SK-N-SH (cell line): ENCODE measurements at regions not wholly inside any gene's neighbourhood (a gene's known extent, or its start where the extent isn't known, plus 50 kb on each side); places are given as distances from the start of the nearest gene placed in this dataset.
"Not testable (repeated sequence)": the region's sequence is repeated elsewhere in the genome, so short reads cannot be mapped to it uniquely, and the experiment has no call there.

Experiments
- CTCF ChIA-PET: fragments of 300-600, 350-600 bp; formaldehyde crosslinking; extraction: SDS; loops from one replicate; lab custom pipeline; 2021; lab: Yijun Ruan, JAX
- POLR2A ChIA-PET: fragments of 350-600 bp; sonication (Branson Sonifier 250); formaldehyde crosslinking; extraction: SDS; loops from one replicate; lab custom pipeline; 2020; ENCODE audit warnings: antibody characterized with exemption, inconsistent platforms; lab: Yijun Ruan, JAX
- DNase-seq: peaks from one replicate; pipeline ENCODE4 v3.0.0; 2012
- H2AFZ ChIP-seq: fragments of 200-600 bp; sonication (generic); 2 replicates; pipeline ENCODE4 v1.8.1; 2016; ENCODE audit warnings: antibody characterized with exemption, mild to moderate bottlenecking, low read depth
- H3F3A ChIP-seq: fragments of 200-600 bp; sonication (generic); replicated peaks from 2 replicates; pipeline ENCODE3; 2016; ENCODE audit warnings: antibody characterized with exemption, mild to moderate bottlenecking; ENCODE audit not compliant: insufficient read depth
- H3K27ac ChIP-seq, 2 experiments: fragments of 200-500 bp in 1 of 2; fragments of 200-600 bp in 1 of 2; sonication (Bioruptor generic) in 1 of 2; sonication (generic), shearing (Covaris generic) in 1 of 2; 2 replicates each; pipeline versions ENCODE4 v1.5.1 to v1.6.1; 2014 to 2016; ENCODE audit warnings: low read depth in 2 of 2, inconsistent platforms in 1 of 2, low read length in 1 of 2, mild to moderate bottlenecking in 1 of 2, mixed read lengths in 1 of 2
- H3K27me3 ChIP-seq: fragments of 200-600 bp; sonication (generic), shearing (Covaris generic); 2 replicates; pipeline ENCODE4 v1.6.1; 2016; ENCODE audit warnings: mixed run types; ENCODE audit not compliant: insufficient read depth
- H3K36me3 ChIP-seq, 2 experiments: fragments of 200-500 bp in 1 of 2; fragments of 200-600 bp in 1 of 2; sonication (Bioruptor generic) in 1 of 2; sonication (generic) in 1 of 2; replicated peaks in 1 of 2; 2 replicates each; pipeline versions ENCODE3 to v1.5.1; 2014 to 2016; ENCODE audit warnings: low read length in 1 of 2, mild to moderate bottlenecking in 1 of 2; ENCODE audit not compliant: insufficient read depth in 2 of 2, control insufficient read depth in 1 of 2
- H3K4me1 ChIP-seq, 2 experiments: fragments of 200-500 bp in 1 of 2; fragments of 200-600 bp in 1 of 2; sonication (Bioruptor generic) in 1 of 2; sonication (generic), shearing (Covaris generic) in 1 of 2; 2 replicates each; pipeline versions ENCODE4 v1.5.1 to v1.6.1; 2014 to 2016; ENCODE audit warnings: low read depth in 1 of 2, low read length in 1 of 2, mixed run types in 1 of 2; ENCODE audit not compliant: insufficient read depth in 2 of 2, control insufficient read depth in 1 of 2
- H3K4me2 ChIP-seq: fragments of 200-600 bp; sonication (generic), shearing (Covaris generic); 2 replicates; pipeline ENCODE4 v1.6.1; 2017; ENCODE audit warnings: mixed run types
- H3K4me3 ChIP-seq, 2 experiments: fragments of 200-500 bp in 1 of 2; fragments of 200-600 bp in 1 of 2; sonication (Bioruptor generic) in 1 of 2; sonication (generic), shearing (Covaris generic) in 1 of 2; 2 replicates each; pipeline versions ENCODE4 v1.5.1 to v1.8.1; 2014 to 2016; ENCODE audit warnings: low read depth in 2 of 2, inconsistent platforms in 1 of 2, low read length in 1 of 2, mild to moderate bottlenecking in 1 of 2, mixed read lengths in 1 of 2, moderate library complexity in 1 of 2
- H3K79me2 ChIP-seq: fragments of 200-600 bp; sonication (generic); 2 replicates; pipeline ENCODE4 v1.8.1; 2017; ENCODE audit warnings: mild to moderate bottlenecking; ENCODE audit not compliant: insufficient read depth
- H3K9ac ChIP-seq: fragments of 200-600 bp; sonication (generic); 2 replicates; pipeline ENCODE4 v1.6.1; 2017; ENCODE audit warnings: mixed run types
- H3K9me2 ChIP-seq: fragments of 200-600 bp; sonication (generic); 2 replicates; pipeline ENCODE4 v1.6.1; 2017; ENCODE audit warnings: mixed run types
- H3K9me3 ChIP-seq: fragments of 200-600 bp; sonication (generic); 2 replicates; pipeline ENCODE4 v1.6.1; 2017; ENCODE audit warnings: mixed run types, mild to moderate bottlenecking, moderate library complexity
- H4K20me1 ChIP-seq: fragments of 200-600 bp; sonication (generic); 2 replicates; pipeline ENCODE4 v1.6.1; 2017; ENCODE audit warnings: mild to moderate bottlenecking, mixed run types; ENCODE audit not compliant: insufficient read depth
- CTCF ChIP-seq: fragments of 200-600 bp; sonication (generic); IDR thresholded peaks from 2 replicates; pipeline ENCODE4 v1.6.1; 2017; ENCODE audit warnings: antibody characterized with exemption, mild to moderate bottlenecking, moderate library complexity
- EP300 ChIP-seq, 2 experiments: IDR thresholded peaks; 2 replicates each; pipeline versions ENCODE4 v1.4.0 to v1.6.1; 2012; ENCODE audit warnings: borderline replicate concordance in 1 of 2, low read depth in 1 of 2, low read length in 1 of 2
- EZH2phosphoT487 ChIP-seq: fragments of 200-600 bp; sonication (generic); IDR thresholded peaks from 2 replicates; pipeline ENCODE4 v1.6.1; 2017; ENCODE audit warnings: low read depth, mixed run types, mild to moderate bottlenecking, antibody characterized with exemption, moderate library complexity, borderline replicate concordance
- FOXM1 ChIP-seq: IDR thresholded peaks from 2 replicates; pipeline ENCODE4 v1.4.0; 2012; ENCODE audit warnings: low read depth, mild to moderate bottlenecking
- GABPA ChIP-seq: IDR thresholded peaks from 2 replicates; pipeline ENCODE4 v1.4.0; 2012; ENCODE audit warnings: low read depth, mild to moderate bottlenecking
- IRF3 ChIP-seq: fragments of 150-350 bp; IDR thresholded peaks from 2 replicates; pipeline ENCODE4 v1.6.1; 2016; ENCODE audit warnings: mild to moderate bottlenecking, low read depth, low read length
- NFIC ChIP-seq: IDR thresholded peaks from 2 replicates; pipeline ENCODE4 v1.4.0; 2012; ENCODE audit warnings: borderline replicate concordance
- RCOR1 ChIP-seq: fragments of 150-350 bp; IDR thresholded peaks from 2 replicates; pipeline ENCODE4 v1.6.1; 2017; ENCODE audit warnings: antibody characterized with exemption, low read length
- RFX5 ChIP-seq: IDR thresholded peaks from 2 replicates; pipeline ENCODE4 v1.6.1; 2012; ENCODE audit warnings: mild to moderate bottlenecking, improper control_type of control experiment, low read length
- SIN3A ChIP-seq: IDR thresholded peaks from 2 replicates; pipeline ENCODE4 v1.6.1; 2012; ENCODE audit warnings: low read depth, mild to moderate bottlenecking, low read length, moderate library complexity, borderline replicate concordance
- TAF1 ChIP-seq: IDR thresholded peaks from 2 replicates; pipeline ENCODE4 v1.6.1; 2012; ENCODE audit warnings: low read depth, mild to moderate bottlenecking, low read length, moderate library complexity, borderline replicate concordance
- USF1 ChIP-seq: IDR thresholded peaks from 2 replicates; pipeline ENCODE4 v1.4.0; 2012; ENCODE audit warnings: low read depth, borderline replicate concordance
- WGBS: methylation state at CpG from one replicate; pipeline ENCODE4 v1.1.6; 2017; ENCODE audit warnings: low lambda C conversion rate; 5-methylcytosine and 5-hydroxymethylcytosine counted together

- H3K4me1 ChIP-seq, POLR2A ChIA-PET, H2AFZ ChIP-seq, H3K79me2 ChIP-seq, H4K20me1 ChIP-seq, H3K9me3 ChIP-seq, DNase-seq, H3K27ac ChIP-seq, H3K36me3 ChIP-seq, H3K4me2 ChIP-seq, H3F3A ChIP-seq, H3K27me3 ChIP-seq, H3K9me2 ChIP-seq, H3K4me3 ChIP-seq, H3K9ac ChIP-seq: not testable (repeated sequence)
- WGBS, result 73% methylated on average over 5 of the region's 7 CpGs
- CTCF ChIA-PET, result interaction anchor here (1.5 kb wide), 2 partner anchors 12 to 186 kb away, joined by 3 to 8 read pairs; no protein-coding TSS in a partner anchor
Observed at GRCh38 chr3:14272959-14273560, 94.4 kb downstream of the LSM3 start.

GRCh38 chr3:14273901-14274611 is 95.4 kb downstream of the LSM3 start:
- Histone ChIP-seq H3K9ac (no peak overlapping the region), H2AFZ (no peak overlapping the region), H3K4me3 (no peak overlapping the region), H3K4me1 (peaks cover 0 to 7% of the 10 kb centered on the region in 2 experiments; a peak in 2 of 4 replicates), H4K20me1 (no peaks in the 10 kb centered on the region), H3K9me3 (no peaks in the 10 kb centered on the region), H3F3A (no peaks in the 10 kb centered on the region), H3K27ac (no peak overlapping the region), H3K36me3 (no peaks in the 10 kb centered on the region), H3K27me3 (0 out of 2 replicates have a peak, but pooled peaks cover 3% of the 10 kb centered on the region), H3K4me2 (no peak overlapping the region), H3K9me2 (no peaks in the 10 kb centered on the region), H3K79me2 (no peaks in the 10 kb centered on the region)
- POLR2A ChIA-PET, result no interaction called here
- 64% methylated on average over 6 of the region's 9 CpGs for WGBS
- CTCF ChIA-PET, result interaction anchor here (1.2 to 3.4 kb wide), 4 partner anchors 9 to 192 kb away, joined by 3 to 16 read pairs (median 6); no protein-coding TSS in a partner anchor
- no peak for DNase-seq
- no peak for TF ChIP-seq EP300 (IDR thresholded peaks at IDR 0.05; ENCODE audit: borderline replicate concordance in 1 of 2, low read depth in 1 of 2, low read length in 1 of 2)
- TF ChIP-seq SIN3A, result no peak
- TF ChIP-seq GABPA, result no peak
- no peak for TF ChIP-seq USF1
- no peak for TF ChIP-seq RFX5
- no peak for TF ChIP-seq IRF3
- no peak for TF ChIP-seq CTCF
- no peak for TF ChIP-seq EZH2phosphoT487
- no peak for TF ChIP-seq FOXM1
- TF ChIP-seq RCOR1, result no peak
- no peak for TF ChIP-seq NFIC
- no peak for TF ChIP-seq TAF1
